Superior temporal gyrus (tissue), 1 donor: ENCODE measurements at regions not wholly inside any gene's neighbourhood (a gene's known extent, or its start where the extent isn't known, plus 50 kb on each side); places are given as distances from the start of the nearest gene placed in this dataset.

Experiments
- DNase-seq: peaks from one replicate; pipeline ENCODE4 v3.0.0-alpha.2; 2016; ENCODE audit errors: extremely low spot score

DNA sequence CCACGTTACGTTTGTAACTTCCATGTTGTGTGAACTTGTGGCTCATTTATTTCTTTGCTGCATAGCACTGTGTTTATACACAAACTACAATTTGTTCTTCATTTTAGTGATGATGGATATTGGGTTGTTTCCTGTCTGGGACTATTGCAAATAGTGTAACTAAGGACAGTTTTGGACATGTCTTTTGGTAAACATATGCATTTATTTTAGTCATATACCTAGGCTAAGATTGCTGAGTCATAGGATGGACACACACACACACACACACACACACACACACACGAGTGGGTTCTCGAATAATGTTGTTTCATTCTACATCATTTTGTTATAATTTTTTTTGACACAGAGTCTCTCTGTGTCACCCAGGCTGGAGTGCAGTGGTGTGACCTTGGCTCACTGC is 123.5 kb upstream of the CAND1 start:
- DNase-seq, result no peak

DNA sequence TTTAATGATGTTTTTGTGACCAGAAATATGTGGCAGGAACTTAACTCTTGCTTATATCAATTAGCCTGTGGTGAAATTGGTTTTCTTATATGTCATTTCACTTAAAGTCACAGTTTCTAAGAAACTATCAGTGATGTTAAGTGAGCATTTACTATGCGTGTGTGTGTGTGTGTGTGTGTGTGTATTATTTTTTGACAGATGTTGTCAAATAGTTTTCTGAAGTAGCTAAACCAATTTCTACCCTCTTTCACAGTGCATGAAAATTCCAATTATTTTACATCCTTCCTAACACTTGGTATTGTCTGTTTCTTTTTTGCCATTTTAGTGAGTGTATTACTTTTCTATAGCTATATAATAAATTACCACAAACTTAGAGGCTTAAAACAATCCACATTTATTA is 122.1 kb upstream of the CAND1 start:
- DNase-seq, result no peak

DNA sequence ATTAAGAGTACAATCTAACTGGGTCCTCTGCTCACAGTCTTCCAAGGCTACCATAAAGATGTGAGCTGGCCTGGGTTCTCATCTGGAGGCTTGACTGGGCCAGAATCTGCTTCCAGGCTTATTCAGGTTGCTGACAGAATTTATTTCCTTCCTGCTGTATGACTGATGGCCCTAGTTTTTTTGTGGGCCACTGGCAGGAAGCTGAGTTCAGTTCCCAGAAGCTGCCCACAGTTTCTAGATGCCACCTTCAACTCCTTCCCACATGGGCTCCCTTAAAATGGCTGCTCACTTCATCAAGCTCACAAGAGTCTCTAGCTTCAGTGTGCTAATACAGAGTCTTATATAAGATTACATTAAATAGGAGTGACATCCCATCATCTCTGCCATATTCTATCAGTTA is 121.7 kb upstream of the CAND1 start:
- DNase-seq, result no peak

DNA sequence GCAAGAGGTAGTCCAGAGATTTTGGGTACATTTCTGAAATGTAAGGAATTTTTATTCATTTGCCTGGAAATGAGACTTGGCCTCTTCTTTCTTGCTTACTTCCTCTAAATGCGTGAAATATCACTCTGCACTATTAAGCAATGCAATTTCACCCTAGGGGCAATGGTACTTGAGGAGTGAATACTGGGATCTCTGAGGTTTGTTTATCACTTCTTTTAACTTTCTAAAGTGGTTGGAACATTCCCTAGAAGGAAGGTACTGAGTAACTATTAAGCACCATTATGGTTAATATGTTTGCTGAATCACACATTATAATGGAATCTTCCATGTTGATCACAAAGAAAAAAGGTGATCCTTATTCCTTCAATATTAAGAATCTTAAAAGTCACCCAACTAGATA is 120.9 kb upstream of the CAND1 start:
- no peak for DNase-seq

DNA sequence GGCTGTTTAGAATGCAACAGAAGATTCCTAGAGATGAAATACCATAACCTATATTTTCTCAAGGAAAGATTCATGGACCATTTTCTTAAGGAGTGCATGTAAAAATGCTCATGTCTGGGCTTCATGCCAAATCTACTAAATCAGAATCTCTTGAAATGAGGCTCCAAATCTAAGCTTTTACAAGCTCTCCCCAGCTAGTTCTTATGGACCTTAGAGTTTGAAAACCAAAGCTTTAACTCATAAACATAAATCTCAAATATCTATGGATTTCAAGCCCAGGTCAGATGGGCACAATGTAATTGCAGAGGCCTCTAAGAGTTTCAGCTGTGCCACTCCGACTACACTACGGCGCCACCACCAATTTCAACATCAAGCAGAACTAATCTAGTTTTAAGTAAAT is 117.3 kb upstream of the CAND1 start:
- DNase-seq, result peak; percentile 51

DNA sequence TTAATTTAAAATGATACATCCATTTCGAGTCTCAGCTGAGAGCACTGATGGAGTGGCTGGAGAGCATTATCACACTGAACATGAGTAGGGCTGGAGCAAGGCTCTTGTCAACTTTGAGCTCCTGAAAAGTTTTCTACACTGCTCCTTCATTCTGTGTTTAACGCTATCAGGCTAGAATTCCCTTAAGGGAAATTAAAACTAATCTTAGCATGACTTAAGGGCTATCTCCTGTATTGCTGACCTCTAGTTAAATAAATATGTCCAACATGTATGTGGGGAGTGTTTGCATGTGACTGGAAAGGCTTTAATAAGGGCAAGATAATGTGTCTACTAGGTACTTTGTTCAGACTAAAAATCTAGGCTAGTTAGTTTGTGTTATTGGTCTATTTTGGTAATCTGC is 116.7 kb upstream of the CAND1 start:
- DNase-seq, result no peak

DNA sequence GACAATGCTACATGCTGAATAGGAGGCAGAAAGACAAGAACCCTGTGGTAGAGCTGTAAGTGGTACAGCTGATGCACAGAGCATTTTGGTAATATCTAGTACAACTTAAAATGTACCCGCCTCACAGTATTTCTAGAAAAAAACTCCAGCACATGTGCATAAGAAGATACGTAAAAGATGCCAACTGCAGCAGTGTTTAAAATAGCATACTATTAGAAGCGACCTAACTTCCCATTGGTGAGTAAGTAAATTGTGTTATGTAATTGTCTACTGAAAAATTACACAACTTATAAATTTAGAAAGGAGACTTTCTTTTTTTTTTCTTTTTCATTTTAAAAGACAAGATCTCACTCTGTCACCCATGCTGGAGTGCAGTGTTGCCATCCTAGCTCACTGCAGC is 114.3 kb upstream of the CAND1 start:
- peak; percentile 61 for DNase-seq

DNA sequence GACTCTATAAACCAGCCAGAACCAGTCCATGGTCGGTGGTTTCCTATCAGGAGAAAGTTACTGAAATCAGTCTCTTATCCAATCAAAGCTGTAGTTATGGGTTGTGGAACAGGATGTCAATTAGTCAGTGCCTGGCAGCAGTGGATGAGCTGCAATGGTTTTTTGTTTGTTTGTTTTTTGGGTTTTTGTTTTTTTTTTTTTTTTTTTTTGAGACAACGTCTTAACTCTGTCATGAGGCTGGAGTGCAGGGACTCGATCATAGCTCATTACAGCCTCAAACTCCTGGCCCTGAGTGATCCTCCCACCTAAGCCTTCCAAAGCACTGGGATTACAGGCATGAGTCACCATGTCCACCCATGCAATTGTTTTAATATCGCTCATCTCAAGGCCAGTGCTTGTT is 113.3 kb upstream of the CAND1 start:
- no peak for DNase-seq

DNA sequence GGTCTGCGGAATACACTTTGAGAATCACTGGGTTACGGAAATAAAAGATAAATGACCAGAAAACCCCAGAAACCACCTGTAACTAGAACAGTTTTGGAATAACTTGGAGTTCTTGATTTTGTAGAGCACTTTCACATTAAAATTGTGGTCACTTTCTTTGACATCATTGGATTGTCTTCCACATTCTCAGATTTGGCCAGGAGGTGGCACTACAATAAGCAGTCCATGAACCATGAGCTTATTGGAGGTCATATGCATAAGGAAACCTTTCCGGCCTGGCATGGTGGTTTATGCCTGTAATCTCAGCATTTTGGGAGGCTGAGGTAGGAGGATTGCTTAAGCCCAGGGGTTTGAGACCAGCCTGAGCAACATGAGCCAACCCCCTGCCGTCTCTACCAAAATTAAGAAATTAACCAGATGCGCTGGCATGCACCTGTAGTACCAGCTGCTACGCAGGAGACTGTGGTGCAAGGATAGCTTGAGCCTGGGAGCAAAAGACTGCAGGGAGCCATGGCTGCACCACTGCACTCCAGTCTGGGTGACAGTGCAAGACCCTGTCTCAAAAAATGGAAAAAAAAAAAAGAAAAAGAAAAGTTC is 107.7 kb upstream of the CAND1 start:
- DNase-seq, result no peak

DNA sequence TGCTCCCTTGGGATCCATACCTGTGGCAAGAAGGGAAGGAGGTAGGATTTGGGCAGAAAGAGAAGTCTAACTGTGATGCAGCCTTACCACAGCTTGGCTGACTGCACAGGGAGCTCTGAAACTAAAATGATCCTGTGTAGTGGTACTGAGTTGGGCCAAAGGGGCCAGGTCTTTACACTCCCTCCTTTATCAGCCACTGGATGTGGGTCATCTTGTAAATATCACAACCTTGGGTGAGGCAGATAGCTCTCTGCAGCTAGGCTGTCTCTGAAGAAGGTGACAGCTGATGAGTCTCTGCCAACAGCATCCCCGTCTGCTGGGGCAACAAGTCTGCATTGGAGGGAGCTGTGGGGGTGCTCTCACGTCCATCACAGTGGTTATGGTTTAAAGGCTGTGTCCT is 95.9 kb upstream of the CAND1 start:
- no peak for DNase-seq

DNA sequence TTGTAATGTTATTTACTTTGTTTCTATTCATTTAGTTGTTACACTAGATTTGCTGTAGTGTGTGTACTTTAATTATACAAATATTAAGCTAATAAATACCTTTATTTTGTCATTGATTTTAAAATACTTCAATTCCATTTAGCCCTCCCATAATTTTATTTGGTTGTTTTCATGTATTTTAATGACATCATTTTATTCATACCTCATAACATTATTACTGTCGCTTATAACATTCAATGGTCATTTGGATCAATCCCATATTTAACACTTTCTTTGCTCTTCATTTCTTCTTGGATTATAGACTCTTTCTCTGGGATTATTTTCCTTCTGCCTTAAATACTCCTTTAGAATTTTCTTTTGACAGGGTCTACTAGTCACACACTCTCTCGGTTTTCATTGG is 86.6 kb upstream of the CAND1 start:
- no peak for DNase-seq

DNA sequence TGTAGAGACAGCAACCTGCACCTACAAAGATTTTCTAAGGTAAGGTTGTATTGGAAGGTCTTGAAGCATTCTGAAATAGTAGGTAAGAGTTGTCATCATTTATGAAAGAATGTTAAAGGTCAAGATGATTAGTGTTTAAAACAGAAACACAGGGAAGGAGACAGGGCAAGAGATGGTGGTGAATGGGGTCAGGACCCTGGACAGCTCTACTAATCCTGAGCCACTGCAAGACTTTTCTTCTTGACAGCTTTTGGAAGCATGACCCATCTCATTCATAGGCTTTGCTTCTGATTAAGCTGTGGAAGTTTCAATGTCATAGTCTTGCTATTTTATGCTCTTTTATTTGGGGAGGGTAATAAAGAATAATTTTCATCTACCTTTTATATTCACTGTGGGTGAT is 75.5 kb upstream of the CAND1 start:
- DNase-seq, result no peak

DNA sequence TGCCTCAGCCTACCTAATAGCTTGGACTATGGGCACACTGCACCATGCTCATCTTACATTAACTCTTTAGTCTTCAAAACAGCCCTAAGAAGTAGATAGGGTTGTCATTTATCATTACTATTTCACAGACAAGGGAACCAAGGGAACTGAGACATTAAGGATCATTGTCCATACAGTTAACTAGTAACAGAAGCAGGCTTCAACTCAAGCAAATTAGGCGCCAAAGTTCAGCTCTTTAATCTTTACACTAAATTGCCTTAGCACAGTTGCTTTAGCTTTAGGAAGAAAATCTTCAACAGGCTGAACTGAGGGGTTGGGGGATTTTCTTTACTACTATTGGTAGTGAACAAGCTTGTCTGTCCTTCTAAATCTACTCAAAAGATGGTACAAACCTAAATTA is 68.8 kb upstream of the CAND1 start:
- DNase-seq, result no peak

DNA sequence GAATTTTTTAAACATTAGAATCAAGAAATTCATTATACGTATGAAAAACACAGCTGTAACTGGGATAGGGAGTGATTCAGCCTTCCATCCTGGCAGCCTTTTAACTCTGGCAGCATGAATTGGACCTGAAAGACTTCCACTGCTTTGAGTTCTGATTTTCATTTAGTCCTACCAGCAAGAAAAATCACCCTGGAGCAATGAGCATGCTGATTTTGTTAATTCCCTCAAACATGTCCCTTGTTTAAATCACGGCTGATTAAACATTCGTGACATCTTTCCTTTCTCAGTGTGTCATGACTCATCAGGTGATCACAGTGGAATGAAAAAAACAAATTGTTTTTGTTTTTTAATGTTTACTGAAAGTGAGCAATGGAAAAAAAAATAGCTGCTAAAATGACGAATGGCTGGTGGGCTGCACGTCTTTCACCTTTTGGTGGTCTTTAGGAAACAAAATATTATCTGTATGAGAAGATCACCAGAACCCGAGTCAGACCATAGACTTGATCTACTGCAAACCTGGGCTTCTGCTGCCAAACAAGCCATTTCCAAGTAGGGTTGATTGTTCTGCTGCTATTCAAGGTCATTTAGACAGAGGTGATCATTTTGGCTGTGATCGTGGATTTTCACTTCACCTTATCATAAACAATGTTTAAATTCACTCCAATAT is 67.0 kb upstream of the CAND1 start:
- peak; percentile 27 for DNase-seq

DNA sequence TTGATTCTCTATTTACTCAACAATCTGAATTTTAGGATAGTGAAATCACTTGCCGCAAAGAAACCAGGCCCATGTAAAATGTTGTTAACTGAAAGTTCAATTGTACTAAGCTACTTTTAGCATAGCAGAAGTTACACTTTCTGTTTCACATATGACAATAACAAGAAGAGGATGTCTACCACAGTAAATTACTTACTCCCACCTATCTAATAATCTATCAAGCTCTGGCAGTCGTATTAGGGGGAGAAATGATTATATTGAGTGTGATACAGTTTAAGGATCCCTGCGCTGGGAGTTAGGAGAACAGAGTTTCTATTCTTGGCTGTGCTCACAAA is 66.5 kb upstream of the CAND1 start:
- DNase-seq, result no peak

DNA sequence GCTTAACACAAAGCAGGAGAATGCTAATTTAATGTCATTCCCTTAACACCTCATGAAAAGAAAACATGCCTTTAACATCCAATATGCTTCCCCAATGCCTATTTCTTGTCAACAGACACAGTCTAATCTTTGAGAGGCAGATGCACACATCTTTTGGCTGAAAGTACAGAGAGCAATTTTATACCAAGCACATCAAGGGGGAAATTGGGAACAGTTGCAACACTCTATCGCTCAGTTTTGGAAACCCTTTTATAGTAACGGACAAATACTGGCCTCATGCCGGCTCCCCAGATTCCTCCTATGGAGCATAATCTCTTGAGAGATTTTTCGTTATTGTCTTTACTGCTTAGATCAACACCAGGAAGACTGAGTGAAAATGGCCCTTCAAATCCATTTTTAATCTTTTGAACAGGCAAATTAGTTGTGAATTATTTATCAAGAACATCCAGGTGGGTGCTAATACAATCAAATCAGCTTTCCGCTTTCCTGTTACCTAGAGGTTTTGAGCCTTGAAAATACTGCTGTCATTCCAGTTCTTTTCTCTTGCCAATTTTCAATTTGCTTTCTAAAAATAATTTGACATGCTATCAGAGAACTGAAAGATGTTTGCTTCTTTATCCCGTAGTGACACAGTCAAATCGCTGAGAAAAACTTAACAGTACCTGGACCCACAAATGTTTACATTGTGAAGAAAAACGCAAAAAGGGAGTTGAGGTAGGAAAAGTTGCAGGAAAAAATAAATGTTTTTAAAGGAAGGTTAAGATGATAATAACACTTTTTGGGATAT is 60.7 kb upstream of the CAND1 start:
- no peak for DNase-seq

DNA sequence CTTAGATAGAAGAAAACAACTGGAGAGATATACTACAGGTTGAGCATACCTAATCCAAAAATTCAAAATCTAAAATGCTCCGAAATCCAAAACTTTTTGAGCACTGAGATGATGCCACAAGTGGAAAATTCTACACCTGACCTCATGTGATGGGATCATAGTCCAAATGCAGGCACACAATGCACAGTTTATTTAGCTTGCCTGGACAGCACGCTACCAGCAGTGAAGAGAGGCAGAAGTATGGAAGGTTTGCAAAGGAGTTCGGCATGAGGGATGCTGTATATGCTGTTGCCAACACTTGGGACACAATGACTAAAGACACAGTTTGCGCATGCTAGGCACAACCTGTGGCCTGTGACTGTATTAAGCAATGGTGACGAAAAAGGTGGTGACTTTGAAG is 58.1 kb upstream of the CAND1 start:
- DNase-seq, result no peak

DNA sequence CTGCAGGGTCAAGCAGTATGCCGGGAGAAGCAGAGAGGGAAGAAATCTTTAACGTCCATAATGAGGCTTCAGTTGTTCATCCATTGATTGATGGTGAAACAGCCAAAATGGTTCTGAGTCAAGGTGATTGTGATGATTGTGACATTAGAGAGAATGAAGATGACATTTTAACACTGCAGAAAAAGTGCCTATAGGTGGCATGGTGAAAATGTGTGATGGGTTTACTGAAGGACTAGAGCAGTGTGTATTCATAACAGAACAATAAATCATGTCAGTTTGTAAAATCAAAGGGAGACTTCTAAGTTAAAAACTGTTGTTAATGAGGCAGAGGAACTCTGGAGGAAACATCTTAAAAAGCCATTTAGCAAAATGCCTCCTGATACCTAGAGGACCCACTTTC is 57.7 kb upstream of the CAND1 start:
- DNase-seq, result no peak

DNA sequence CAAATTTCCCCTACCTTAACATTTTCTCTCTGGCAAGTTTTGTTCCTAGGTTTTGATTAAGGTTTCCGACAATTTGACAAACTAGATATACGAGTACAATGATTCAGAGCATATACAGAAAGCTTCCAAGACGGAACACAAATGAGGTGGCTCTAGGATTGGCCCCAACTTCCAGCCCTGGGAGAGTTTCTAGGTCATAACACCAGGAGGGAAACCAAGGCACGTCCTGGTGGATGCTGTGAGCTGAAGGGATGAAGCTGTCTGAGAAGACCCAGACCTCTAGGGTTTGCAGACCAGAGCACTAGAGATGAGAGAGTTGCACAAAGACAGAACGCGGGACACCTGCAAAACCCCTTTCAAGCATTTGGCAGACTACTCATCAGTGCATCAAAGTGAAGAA is 51.5 kb upstream of the CAND1 start:
- DNase-seq, result no peak
